ENCODE measurements at regions not wholly inside any gene's neighbourhood (a gene's known extent, or its start where the extent isn't known, plus 50 kb on each side); places are given as distances from the start of the nearest gene placed in this dataset.
"Not testable (repeated sequence)": the region's sequence is repeated elsewhere in the genome, so short reads cannot be mapped to it uniquely, and the experiment has no call there.

DNA sequence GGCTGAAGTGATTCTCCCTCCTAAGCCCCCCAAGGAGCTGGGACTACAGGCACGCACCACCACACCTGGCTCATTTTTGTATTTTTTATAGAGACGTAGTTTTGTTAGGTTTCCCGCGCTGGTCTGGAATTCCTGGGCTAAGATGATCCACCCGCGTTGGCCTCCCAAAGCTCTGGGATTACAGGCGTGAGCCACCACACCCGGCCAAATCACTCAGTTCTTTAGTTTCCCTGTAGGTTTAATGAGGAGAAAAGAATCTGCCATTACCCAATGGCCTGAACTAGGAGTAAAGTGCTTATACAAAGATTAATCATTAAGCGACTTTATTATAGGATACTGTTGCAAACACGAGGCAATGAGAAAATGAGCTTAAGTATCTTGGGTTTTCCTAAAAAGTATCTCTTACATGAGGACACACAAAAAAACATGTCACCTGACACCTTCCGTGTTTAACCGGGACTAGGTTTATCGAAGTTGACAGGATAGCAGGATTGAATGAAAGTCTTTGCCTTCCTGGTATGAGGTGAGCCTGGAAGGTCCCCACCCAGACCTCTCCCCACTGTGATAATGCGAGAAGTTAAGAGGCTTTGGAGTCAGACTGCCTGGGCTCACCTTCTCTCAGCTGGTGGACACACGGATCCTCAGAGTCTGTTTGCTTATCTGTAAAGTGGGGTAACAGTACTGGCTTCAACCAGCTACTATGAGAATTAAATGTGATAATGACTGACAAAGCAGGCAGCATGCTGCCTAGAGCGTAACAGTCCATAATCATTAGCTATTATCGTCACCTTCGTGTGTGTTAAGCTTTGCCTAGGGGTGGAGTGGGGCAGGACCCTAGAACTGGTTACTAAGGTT lies 133.5 kb upstream of the KRAS start:
- DNase-seq, result peak in 2 of 51 donors; percentile 15 to 29

DNA sequence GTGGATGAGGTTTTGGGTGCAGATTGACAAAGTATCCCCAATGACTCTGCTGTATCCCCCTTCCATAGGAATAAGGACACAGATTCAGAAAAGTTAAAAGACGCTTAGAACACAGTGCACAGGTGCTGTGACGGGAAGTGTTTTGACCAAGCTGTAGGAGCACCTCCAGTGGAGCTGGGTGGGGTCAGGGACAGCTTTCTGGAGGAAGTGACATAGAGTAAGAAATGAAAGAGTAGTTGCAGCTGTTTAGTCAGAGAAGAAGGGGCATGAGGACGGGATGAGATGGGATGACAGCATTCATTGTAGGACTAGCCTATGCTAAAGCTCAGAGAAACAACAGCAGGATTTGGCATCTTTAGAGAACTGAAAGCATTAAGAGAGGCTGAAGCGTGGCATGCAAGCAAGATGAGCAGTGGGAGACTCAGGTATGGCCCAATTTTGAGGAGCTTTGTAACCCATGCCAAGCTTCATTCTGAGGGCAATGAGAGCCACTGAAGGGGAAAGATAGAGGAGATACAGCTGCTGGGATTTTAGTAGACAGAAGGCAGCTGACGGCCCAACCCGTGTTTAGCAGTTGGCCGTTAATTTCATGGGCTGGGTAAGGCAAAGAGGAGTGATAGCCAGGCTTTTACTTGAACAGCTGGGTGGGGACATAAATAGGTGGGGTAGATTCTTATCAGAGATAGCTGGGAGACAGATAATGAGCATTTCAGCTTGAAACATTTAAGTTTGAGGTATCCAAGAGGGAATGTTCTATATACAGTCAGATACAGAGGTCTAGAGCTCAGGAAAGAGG lies 131.8 kb upstream of the KRAS start:
- DNase-seq, result no peak

DNA sequence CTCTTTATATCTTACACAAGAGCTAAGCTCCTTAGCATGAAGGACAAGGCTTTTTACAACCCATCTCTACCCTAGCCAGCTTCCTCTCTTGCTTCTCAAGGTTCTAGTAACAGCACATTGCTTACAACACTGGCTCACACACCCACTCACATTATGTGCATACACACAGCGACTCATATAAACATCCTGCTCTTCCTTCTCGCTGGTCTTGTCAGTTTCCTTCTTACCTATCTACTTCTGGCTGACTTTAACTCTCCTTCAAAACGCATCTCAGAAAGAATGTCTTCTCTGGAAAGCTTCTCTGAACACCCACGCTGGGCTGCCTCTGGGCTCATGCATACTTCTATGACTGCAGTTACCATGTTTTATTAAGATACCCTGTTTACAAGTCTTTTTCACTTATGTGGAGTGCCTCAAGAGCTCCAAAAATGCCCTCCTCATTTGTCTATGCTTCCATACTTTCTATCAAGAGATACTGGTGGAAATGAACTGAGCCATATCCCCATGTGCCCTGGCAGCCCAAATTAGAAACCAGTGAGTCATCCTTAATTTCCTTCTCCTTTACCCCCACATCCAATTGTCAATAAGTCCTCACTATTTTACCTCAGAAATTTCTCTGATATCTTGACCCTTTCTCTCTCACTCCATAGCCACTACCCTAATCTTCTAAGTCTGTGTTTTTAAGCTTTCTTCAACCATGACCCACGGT lies 126.9 kb upstream of the KRAS start:
- DNase-seq, result no peak

GRCh38 chr12:25376985-25377384 lies 126.3 kb upstream of the KRAS start:
- DNase-seq, result no peak

DNA sequence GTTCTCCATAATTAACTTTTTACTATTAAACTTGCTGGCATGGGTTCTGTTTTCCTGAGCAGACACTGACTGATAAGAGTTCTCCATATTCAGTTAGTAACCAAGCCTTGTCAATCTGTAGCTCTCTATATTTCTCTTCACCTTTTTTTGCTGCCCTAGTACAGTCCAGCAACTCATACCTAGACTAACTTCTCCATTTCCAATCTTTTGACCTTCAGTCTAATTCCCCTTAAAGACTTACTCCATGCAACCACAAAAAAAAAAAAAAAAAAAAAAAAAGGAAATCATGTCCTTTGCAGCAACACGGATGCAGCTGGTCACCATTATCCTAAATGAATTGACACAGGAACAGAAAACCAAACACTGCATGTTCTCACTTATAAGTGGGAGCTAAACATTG lies 125.7 kb upstream of the KRAS start:
- DNase-seq, result no peak

DNA sequence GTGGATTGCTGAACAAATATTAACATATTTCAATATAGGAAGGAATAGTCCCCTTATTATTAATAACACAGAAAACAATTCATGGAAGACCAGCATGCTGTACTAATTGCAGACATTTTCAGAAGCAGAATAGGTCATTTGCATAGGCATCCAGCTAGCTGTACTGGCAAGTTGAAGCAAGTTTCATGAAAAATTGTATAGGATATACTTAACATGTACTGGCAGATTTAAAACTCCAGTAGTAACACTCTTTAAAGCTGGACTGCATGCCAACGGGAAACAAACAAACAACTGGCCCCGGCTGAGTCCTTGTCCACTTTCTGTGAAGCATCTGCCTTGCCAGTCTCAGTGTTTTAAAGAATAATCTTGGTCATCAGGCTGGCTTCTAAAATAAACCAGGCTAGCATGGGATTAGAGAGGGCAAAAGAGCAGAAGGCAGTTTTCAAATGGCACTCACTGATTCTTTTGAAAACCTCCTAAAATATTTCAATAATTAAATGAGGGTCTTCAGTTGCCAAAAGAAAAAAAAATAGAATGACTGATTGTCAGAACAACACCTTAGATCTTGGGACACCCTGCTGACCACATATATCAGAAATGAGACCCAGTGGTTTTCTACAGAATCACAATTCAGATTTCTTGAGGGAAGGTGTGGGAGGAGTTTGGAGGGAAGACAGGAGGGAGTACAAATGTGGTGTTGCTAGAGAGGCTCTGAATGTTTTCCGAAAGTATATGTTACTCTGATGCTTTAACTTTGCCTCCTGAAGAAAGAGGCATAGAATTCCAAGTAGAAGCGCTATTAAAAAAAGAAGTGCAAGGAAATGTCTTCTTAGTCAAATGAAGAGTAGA lies 122.5 kb upstream of the KRAS start:
- DNase-seq, result no peak

GRCh38 chr12:25372002-25372401 lies 121.3 kb upstream of the KRAS start:
- DNase-seq, result no peak

- DNase-seq, result no peak
Measured at GRCh38 chr12:25368557-25368956, 117.8 kb upstream of the KRAS start.

DNA sequence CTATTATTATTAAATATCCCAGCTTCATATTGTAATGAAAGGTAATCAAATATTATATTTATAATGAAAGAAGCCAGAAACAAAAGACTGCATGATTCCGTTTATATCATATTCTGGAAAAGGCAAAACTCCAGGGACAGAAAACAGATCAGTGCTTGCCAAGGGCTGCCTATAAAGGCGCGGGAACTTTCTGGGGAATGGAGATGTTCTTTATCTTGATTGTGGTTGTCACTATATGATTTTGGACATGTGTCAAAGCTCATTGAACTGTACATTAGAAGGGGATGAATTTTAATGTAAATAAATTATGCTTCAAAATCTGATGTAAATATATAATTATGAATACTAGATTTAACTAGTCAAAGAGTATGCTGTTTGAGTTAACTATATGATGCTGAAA lies 115.4 kb upstream of the KRAS start:
- no peak for DNase-seq

DNA sequence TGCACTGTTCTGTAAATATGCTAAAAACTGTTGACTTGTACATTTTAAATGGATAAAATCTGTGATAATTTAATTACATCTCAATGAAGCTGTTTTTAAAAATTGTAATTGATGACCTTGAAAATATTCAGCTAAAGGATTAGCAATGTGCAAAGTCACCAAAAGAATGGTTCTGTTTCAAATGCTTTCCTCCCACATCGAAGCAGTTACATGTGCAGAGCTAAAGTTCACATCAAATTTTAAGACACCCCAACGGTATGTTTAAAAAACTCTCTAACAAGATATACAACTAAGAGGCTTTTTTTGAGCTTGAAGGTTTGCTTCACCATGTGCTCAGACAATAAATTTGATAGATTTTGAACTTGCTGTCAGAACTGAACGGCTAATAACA lies 114.6 kb upstream of the KRAS start:
- DNase-seq, result no peak

DNA sequence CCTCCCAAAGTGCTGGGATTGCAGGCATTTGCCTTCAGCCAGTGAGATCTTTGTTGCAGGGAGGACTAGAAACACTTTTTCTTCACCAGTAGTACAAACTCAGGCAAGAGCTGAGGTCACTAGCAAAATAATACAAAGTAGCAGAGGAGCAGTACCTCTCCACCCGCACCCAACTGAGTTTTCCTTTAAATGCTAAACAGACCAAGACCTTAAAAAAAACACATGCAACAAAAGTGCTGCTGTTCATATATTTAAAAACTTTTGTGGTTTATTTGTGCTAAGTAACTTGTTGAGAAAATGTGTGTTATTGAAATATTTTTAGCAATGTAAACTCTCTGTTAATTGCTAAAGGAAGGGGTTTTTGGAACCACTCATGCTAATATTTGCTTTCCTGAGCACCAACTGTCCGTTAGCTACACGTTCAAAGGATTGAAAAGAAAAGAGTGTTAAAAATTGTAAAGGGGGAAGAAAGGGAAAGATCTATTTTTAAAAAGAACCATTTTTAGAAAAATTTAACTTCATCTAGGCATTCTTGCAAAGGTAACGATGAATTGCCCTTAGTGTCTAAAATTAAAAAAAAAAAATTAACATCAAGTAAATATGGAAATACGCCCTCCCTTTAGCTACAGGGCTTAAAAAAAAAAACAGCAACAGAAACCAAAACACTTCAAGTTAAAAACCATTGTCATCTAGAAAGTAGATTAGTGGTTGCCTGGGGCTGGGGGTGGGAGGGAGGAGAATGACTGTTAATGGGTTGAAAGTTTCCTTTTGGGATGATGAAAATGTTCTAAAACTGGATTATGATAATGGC lies 114.0 kb upstream of the KRAS start:
- no peak for DNase-seq

GRCh38 chr12:25362646-25363045 lies 111.9 kb upstream of the KRAS start:
- no peak for DNase-seq

DNA sequence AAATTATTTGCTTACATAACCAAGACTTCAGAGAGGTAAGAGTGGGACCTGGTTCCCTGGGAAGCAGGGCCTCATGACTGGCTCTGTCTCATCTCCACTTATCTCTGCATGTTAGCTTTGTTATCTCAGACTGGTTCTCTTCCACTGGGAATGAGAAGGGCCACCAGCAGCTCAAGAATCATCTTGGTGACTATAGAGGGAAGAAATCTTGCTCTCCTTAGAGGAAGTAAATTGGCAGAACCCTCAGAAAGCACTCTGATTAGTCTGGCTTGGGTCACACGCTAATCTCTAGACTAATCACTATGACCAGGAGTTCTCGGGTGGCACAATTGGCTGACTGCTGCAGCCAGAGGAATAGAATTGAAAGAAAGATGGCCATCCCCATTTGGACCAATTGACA lies 110.8 kb upstream of the KRAS start:
- DNase-seq, result no peak

DNA sequence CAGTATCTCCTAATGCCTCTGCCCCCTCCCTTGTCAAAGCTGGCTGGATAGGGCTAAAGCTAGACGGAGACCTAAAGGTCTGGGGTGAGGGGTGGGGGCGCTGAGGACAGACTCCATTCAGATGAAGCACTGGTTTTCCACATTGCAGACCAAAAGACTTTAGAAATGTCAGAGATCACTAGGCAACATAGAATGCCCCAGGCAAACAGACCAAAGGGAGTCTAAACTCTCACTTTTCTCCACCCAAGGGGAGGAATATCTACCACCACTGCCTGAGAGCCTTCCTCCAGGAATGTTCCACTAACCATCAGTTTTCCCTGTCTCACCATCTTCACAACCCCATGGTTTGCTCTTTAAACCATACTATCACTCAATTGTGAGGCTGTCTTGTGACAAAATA lies 106.9 kb upstream of the KRAS start:
- no peak for DNase-seq

DNA sequence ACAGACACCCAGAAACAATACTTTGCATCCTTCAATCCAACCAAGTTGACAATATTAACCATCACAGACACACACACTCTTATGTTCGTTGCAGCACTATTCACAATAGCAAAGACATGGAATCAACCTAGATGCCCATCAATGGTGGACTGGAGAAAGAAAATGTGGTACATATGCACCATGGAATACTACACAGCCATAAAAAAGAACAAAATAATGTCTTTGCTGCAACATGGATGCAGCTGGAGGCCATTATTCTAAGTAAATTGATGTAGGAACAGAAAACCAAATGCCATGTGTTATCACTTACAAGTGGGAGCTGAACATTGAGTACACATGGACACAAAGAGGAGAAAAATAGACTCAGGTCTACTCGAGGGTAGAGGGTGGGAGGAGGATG lies 102.2 kb upstream of the KRAS start:
- not testable (repeated sequence) for DNase-seq

DNA sequence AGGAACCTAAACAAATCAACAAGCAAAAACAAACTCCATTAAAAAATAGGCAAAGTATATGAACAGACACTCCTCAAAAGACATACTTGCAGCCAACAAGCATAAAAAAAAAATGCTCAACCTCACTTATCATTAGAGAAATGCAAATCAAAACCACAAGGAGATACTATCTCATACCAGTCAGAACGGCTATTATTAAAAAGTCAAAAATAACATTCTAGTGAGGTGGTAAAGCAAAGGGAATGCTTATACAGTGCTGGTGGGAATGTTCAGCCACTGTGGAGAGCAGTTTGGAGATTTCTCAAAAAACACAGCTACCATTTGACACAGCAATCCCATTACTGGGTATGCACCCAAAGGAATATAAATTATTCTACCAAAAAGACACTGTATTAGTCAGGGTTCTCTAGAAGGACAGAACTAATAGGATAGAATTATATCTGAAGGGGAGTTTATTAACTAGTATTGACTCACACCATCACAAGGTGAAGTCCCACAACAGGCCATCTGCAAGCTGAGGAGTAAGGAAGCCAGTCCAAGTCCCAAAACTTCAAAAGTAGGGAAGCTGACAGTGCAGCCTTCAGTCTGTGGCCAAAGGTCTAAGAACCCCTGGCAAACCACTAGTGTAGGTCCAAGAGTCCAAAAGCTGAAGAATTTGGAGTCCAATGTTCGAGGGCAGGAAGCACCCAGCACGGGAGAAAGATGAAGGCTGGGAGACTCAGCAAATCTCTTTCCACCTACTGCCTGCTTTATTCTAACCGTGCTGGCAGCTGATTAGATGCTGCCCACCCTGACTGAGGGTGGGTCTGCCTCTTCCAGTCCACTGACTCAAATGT lies 101.6 kb upstream of the KRAS start:
- DNase-seq, result no peak

DNA sequence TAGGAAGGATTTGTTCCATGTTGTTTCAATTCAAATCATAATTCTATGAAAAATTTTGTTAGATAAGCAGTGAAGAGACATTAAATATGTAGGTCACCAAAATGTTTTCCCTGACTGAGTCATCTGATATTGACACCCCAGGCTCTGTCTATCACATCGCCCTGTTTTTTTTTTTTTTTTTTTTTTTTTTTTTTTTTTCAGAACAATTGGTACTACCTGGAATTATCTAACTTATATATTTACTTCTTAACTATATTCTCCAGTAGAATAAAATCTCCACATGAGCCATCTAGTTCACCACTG lies 97.8 kb upstream of the KRAS start:
- DNase-seq, result no peak

DNA sequence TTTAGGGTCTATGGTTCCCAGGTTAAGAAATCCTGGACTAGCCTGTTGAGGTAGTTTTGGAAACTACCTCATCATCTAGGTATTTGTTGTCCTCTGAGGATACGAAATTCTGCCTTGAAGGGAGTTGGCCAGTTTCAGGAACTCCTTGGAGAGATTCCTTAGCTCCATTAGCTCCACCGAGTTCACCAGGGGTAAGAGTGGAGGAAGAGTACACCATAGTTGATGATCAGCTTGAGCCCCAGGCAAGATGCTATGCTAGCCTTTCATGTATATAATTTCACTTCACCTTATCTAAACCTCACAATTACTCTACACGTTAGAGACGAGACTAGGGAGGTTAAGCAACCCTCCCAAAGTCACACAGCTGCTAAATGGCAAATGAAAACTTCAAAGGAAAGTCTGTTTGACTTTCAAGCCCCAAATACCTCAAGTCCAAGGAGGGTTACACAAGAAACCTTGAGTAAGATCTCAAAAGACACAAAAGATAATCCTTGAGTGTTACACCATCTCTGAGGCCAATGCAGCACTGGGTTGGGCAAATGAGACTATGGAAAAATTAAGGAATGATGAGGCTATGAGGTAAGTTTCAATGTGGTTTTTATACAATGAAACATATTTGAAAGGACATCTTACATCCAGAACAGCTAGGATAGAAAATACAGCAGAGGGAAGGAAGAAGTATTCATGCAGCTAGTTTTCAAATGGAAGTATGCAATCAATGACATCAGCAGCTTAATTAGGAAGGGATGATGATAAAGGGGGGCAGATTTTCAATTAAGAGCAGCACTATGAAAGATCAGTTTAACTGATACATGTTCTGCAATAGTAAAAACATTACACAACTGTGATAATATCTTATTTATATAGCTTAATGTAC lies 97.2 kb upstream of the KRAS start:
- no peak for DNase-seq

- DNase-seq, result not testable (repeated sequence)
Measured at GRCh38 chr12:25341877-25342276, 91.1 kb upstream of the KRAS start.

All from hypothalamus (tissue), 51 donors.